Stimulated activated CD4-positive, alpha-beta T cell treated with anti-CD3 and anti-CD28 coated beads, Interleukin-2, amount 100 ng/mL, for 48 hours (primary cell): ENCODE measurements at regions not wholly inside any gene's neighbourhood (a gene's known extent, or its start where the extent isn't known, plus 50 kb on each side); places are given as distances from the start of the nearest gene placed in this dataset.
"Not testable (repeated sequence)": the region's sequence is repeated elsewhere in the genome, so short reads cannot be mapped to it uniquely, and the experiment has no call there.

Experiments used
- DNase-seq, 2 donors: peaks; one replicate each; pipeline ENCODE4 v3.0.0-alpha.2; 2020

- no peak for DNase-seq
Observed at GRCh38 chr10:65779985-65780384, 1145.9 kb upstream of the LRRTM3 start.

GRCh38 chr10:65786279-65786678, 1139.6 kb upstream of the LRRTM3 start:
- DNase-seq, result no peak

- DNase-seq, result no peak
Observed at GRCh38 chr10:65787571-65787970, 1138.3 kb upstream of the LRRTM3 start.

GRCh38 chr10:65788271-65788670, 1137.6 kb upstream of the LRRTM3 start:
- DNase-seq, result no peak

GRCh38 chr10:65791979-65792378, 1133.9 kb upstream of the LRRTM3 start:
- no peak for DNase-seq

- DNase-seq, result no peak
Observed at GRCh38 chr10:65793738-65794425, 1132.0 kb upstream of the LRRTM3 start.

GRCh38 chr10:65794861-65795260, 1131.0 kb upstream of the LRRTM3 start:
- DNase-seq, result not testable (repeated sequence)

GRCh38 chr10:65796472-65796871, 1129.4 kb upstream of the LRRTM3 start:
- no peak for DNase-seq

GRCh38 chr10:65798133-65798532, 1127.7 kb upstream of the LRRTM3 start:
- no peak for DNase-seq

GRCh38 chr10:65802391-65802790, 1123.4 kb upstream of the LRRTM3 start:
- no peak for DNase-seq

- no peak for DNase-seq
Observed at GRCh38 chr10:65805511-65805910, 1120.3 kb upstream of the LRRTM3 start.

- no peak for DNase-seq
Observed at GRCh38 chr10:65805993-65806392, 1119.8 kb upstream of the LRRTM3 start.

- no peak for DNase-seq
Observed at GRCh38 chr10:65808687-65809333, 1117.0 kb upstream of the LRRTM3 start.

- DNase-seq, result no peak
Observed at GRCh38 chr10:65811931-65812525, 1113.8 kb upstream of the LRRTM3 start.

- DNase-seq, result no peak
Observed at GRCh38 chr10:65816536-65816935, 1109.3 kb upstream of the LRRTM3 start.

GRCh38 chr10:65818990-65819389, 1106.8 kb upstream of the LRRTM3 start:
- DNase-seq, result no peak

- no peak for DNase-seq
Observed at GRCh38 chr10:65827359-65827758, 1098.5 kb upstream of the LRRTM3 start.

GRCh38 chr10:65838811-65839210, 1087.0 kb upstream of the LRRTM3 start:
- no peak for DNase-seq

- DNase-seq, result no peak
Observed at GRCh38 chr10:65843203-65843602, 1082.6 kb upstream of the LRRTM3 start.

- no peak for DNase-seq
Observed at GRCh38 chr10:65845916-65846315, 1079.9 kb upstream of the LRRTM3 start.

GRCh38 chr10:65846541-65846940, 1079.3 kb upstream of the LRRTM3 start:
- no peak for DNase-seq

- DNase-seq, result no peak
Observed at GRCh38 chr10:65846949-65847348, 1078.9 kb upstream of the LRRTM3 start.

GRCh38 chr10:65847436-65848230, 1078.2 kb upstream of the LRRTM3 start:
- no peak for DNase-seq

GRCh38 chr10:65858841-65859240, 1067.0 kb upstream of the LRRTM3 start:
- no peak for DNase-seq
